PC-3 (cell line): ENCODE measurements at regions not wholly inside any gene's neighbourhood (a gene's known extent, or its start where the extent isn't known, plus 50 kb on each side); places are given as distances from the start of the nearest gene placed in this dataset.

Experiments
- EZH2phosphoT487 ChIP-seq: fragments of 300-600 bp; sonication (generic); IDR thresholded peaks from 2 replicates; pipeline ENCODE4 v1.6.1; 2018; ENCODE audit warnings: mild to moderate bottlenecking, antibody characterized with exemption, low read length, borderline replicate concordance
- TF ChIP-seq, protein P1 (sequence below): fragments of 300-600 bp; sonication (generic); conservative IDR thresholded peaks from 2 replicates; pipeline ENCODE4 v1.5.1; 2017; ENCODE audit warnings: antibody characterized with exemption, low read depth, mild to moderate bottlenecking, low read length

- TF ChIP-seq, protein P1, sequence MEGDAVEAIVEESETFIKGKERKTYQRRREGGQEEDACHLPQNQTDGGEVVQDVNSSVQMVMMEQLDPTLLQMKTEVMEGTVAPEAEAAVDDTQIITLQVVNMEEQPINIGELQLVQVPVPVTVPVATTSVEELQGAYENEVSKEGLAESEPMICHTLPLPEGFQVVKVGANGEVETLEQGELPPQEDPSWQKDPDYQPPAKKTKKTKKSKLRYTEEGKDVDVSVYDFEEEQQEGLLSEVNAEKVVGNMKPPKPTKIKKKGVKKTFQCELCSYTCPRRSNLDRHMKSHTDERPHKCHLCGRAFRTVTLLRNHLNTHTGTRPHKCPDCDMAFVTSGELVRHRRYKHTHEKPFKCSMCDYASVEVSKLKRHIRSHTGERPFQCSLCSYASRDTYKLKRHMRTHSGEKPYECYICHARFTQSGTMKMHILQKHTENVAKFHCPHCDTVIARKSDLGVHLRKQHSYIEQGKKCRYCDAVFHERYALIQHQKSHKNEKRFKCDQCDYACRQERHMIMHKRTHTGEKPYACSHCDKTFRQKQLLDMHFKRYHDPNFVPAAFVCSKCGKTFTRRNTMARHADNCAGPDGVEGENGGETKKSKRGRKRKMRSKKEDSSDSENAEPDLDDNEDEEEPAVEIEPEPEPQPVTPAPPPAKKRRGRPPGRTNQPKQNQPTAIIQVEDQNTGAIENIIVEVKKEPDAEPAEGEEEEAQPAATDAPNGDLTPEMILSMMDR, result no peak
- no peak for TF ChIP-seq EZH2phosphoT487
These were observed 145.0 kb upstream of the LEF1 start for GRCh38 chr4:108313546-108314339.
